DND-41 (cell line): ENCODE measurements at regions not wholly inside any gene's neighbourhood (a gene's known extent, or its start where the extent isn't known, plus 50 kb on each side); places are given as distances from the start of the nearest gene placed in this dataset.

Experiments
- ATAC-seq: fragments of 200-7000 bp; cut with Tn5 transposase; 3 replicates; pipeline ENCODE4 v1.9.1; 2021; ENCODE audit warnings: low read depth; ENCODE audit not compliant: insufficient read depth
- DNase-seq: peaks from one replicate; pipeline ENCODE4 v3.0.0-alpha.2; 2020
- H2AFZ ChIP-seq: 2 replicates; pipeline ENCODE4 v1.6.0; 2012; ENCODE audit warnings: low read depth, low read length
- H3K27ac ChIP-seq: 2 replicates; pipeline ENCODE4 v1.5.1; 2012; ENCODE audit warnings: low read length, inconsistent platforms
- H3K27me3 ChIP-seq: fragments of 200-600 bp; sonication (generic); 2 replicates; pipeline ENCODE4 v1.6.0; 2012; ENCODE audit warnings: low read length, mild to moderate bottlenecking, inconsistent platforms; ENCODE audit not compliant: insufficient read depth, poor library complexity
- H3K36me3 ChIP-seq: 2 replicates; pipeline ENCODE4 v1.5.1; 2012; ENCODE audit warnings: low read length, inconsistent platforms; ENCODE audit not compliant: insufficient read depth
- H3K4me1 ChIP-seq: 2 replicates; pipeline ENCODE4 v1.5.1; 2012; ENCODE audit warnings: mild to moderate bottlenecking, low read length; ENCODE audit not compliant: insufficient read depth
- H3K4me2 ChIP-seq: 2 replicates; pipeline ENCODE4 v1.6.0; 2012; ENCODE audit warnings: mild to moderate bottlenecking, moderate library complexity, low read length, inconsistent platforms; ENCODE audit not compliant: insufficient read depth
- H3K4me3 ChIP-seq, 2 experiments: fragments of 200-600 bp in 1 of 2; shearing (Covaris generic) in 1 of 2; 2 replicates each; pipeline ENCODE4 v1.5.1; 2012 to 2016; ENCODE audit warnings: inconsistent platforms in 2 of 2, low read length in 2 of 2, mild to moderate bottlenecking in 2 of 2, low read depth in 1 of 2, moderate library complexity in 1 of 2
- H3K79me2 ChIP-seq: 2 replicates; pipeline ENCODE4 v1.6.0; 2012; ENCODE audit warnings: low read length, inconsistent platforms; ENCODE audit not compliant: insufficient read depth
- H3K9ac ChIP-seq: 2 replicates; pipeline ENCODE4 v1.6.0; 2012; ENCODE audit warnings: low read depth, mild to moderate bottlenecking, inconsistent platforms, low read length, moderate library complexity
- H3K9me3 ChIP-seq: 2 replicates; pipeline ENCODE4 v1.5.1; 2012; ENCODE audit warnings: low read length, moderate library complexity, mild to moderate bottlenecking, inconsistent platforms; ENCODE audit not compliant: insufficient read depth, severe bottlenecking
- H4K20me1 ChIP-seq: 2 replicates; pipeline ENCODE4 v1.6.0; 2012; ENCODE audit warnings: low read length; ENCODE audit not compliant: insufficient read depth
- EZH2 ChIP-seq: IDR thresholded peaks from 3 replicates; pipeline ENCODE4 v1.6.1; 2012; ENCODE audit warnings: borderline replicate concordance, low read depth, mild to moderate bottlenecking, moderate library complexity, low read length, inconsistent platforms; ENCODE audit not compliant: severe bottlenecking
- TF ChIP-seq, protein P1 (sequence below): IDR thresholded peaks from 2 replicates; pipeline ENCODE4 v1.5.1; 2012; ENCODE audit warnings: borderline replicate concordance, low read length, moderate library complexity, mild to moderate bottlenecking; ENCODE audit not compliant: poor library complexity, severe bottlenecking; ENCODE audit errors: extremely low read depth

DNA sequence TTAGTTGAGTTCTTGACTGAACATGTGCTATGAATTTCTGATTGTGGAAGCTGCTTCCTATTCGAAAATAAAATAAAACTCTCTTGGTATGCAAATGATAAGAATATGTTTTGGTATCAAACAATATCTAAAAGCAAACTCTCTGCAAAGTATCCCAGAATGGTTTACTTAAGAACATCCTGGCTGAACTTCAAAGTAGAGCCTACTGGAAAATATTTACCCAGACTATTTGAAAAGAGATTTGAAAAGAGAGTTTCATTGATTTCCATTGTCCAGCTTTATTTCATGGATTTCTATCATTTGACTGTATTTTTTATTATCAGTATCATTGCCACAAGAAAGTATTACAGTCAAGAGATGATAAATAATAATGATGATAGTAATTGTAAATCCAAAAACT is 171.1 kb upstream of the SLC7A11 start:
- no peak for ATAC-seq
- Histone ChIP-seq H3K9me3 (no peaks in the 10 kb centered on the region), H3K4me1 (no peaks in the 10 kb centered on the region), H3K27ac (no peak overlapping the region), H3K9ac (no peak overlapping the region), H4K20me1 (no peaks in the 10 kb centered on the region), H3K4me3 (no peak overlapping the region), H3K36me3 (no peaks in the 10 kb centered on the region), H3K79me2 (no peaks in the 10 kb centered on the region), H3K27me3 (no peaks in the 10 kb centered on the region), H3K4me2 (no peak overlapping the region), H2AFZ (no peak overlapping the region)
- DNase-seq = no peak
- TF ChIP-seq, protein P1, sequence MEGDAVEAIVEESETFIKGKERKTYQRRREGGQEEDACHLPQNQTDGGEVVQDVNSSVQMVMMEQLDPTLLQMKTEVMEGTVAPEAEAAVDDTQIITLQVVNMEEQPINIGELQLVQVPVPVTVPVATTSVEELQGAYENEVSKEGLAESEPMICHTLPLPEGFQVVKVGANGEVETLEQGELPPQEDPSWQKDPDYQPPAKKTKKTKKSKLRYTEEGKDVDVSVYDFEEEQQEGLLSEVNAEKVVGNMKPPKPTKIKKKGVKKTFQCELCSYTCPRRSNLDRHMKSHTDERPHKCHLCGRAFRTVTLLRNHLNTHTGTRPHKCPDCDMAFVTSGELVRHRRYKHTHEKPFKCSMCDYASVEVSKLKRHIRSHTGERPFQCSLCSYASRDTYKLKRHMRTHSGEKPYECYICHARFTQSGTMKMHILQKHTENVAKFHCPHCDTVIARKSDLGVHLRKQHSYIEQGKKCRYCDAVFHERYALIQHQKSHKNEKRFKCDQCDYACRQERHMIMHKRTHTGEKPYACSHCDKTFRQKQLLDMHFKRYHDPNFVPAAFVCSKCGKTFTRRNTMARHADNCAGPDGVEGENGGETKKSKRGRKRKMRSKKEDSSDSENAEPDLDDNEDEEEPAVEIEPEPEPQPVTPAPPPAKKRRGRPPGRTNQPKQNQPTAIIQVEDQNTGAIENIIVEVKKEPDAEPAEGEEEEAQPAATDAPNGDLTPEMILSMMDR = no peak
- TF ChIP-seq EZH2 = no peak

DNA sequence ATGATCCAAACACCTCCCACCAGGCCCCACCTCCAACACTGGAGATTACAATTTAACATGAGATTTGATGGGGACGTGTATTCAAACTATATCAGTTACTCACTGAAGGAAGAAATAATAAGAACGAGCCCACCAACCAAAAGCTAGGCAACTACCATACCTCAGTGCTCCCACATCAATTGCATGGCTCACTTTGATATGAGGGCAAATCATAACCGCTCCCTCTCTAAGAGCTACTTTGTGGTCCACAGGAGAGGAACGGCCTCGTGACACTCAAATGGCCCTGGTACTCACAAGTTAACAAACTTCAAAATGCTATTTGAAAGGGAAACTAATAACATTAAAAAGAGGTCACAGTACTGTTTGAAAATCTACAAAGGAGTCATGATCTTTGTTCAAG is 170.7 kb upstream of the SLC7A11 start:
- no peak for TF ChIP-seq EZH2
- TF ChIP-seq, protein P1 = no peak
- no peaks in the 10 kb centered on the region for H4K20me1 ChIP-seq
- H3K27ac ChIP-seq = no peak overlapping the region
- no peak overlapping the region for H3K4me2 ChIP-seq
- ATAC-seq = no peak
- H3K9ac ChIP-seq = no peak overlapping the region
- no peaks in the 10 kb centered on the region for H3K4me1 ChIP-seq
- no peak overlapping the region for H2AFZ ChIP-seq
- no peak for DNase-seq
- H3K9me3 ChIP-seq = no peaks in the 10 kb centered on the region
- H3K36me3 ChIP-seq = no peaks in the 10 kb centered on the region
- H3K27me3 ChIP-seq = no peaks in the 10 kb centered on the region
- H3K79me2 ChIP-seq = no peaks in the 10 kb centered on the region
- no peak overlapping the region for H3K4me3 ChIP-seq

DNA sequence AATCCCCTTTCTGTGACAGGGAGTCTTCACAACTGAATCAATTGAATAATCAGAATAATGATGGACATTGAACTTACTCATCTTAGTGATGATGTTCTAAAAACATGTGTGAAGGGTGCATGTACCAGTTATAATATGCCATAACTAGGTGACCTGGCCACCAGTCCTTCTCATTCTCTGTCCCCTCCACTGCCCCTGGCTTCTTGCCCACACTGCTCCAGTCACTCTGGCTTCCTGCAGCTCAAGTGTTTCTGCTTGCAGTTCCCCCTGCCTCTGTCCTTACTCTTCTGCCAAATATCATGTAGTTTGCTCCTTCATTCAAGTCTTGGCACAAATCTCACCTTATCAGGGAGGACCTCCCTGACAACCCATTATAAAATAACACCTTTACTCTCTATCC is 168.1 kb upstream of the SLC7A11 start:
- H3K27me3 ChIP-seq = no peaks in the 10 kb centered on the region
- DNase-seq (no peak), ATAC-seq (no peak)
- H3K27ac ChIP-seq = no peak overlapping the region
- no peaks in the 10 kb centered on the region for H3K4me1 ChIP-seq
- H3K9ac ChIP-seq = no peak overlapping the region
- H3K9me3 ChIP-seq = no peaks in the 10 kb centered on the region
- H3K36me3 ChIP-seq = no peaks in the 10 kb centered on the region
- no peak for TF ChIP-seq EZH2
- TF ChIP-seq, protein P1 = no peak
- no peak overlapping the region for H3K4me2 ChIP-seq
- no peak overlapping the region for H3K4me3 ChIP-seq
- H3K79me2 ChIP-seq = no peaks in the 10 kb centered on the region
- no peak overlapping the region for H2AFZ ChIP-seq
- H4K20me1 ChIP-seq = no peaks in the 10 kb centered on the region

DNA sequence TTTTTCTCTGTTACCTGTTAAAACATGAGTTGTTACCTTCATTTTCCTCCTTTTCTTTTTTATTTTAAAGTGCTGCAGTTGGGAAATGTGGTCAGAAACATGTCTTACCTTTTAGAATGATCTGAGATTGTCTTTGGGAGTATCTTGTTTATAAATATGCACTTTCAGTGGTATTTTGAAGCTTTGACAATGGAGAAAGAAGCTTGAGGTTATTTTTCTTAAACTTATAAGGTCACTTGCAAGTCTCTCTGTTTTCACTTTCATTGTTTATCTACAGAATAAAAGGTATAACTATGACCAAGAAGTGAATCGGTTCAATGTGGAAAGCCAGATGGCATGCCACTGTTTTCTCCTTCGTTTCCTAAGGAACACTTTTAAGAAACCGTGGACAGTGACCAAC is 167.5 kb upstream of the SLC7A11 start:
- Histone ChIP-seq H3K9me3 (no peaks in the 10 kb centered on the region), H3K4me1 (no peaks in the 10 kb centered on the region)

More for the DNA sequence above, 167.5 kb upstream of the SLC7A11 start:
- H4K20me1 ChIP-seq = no peaks in the 10 kb centered on the region
- no peaks in the 10 kb centered on the region for H3K27me3 ChIP-seq
- no peaks in the 10 kb centered on the region for H3K36me3 ChIP-seq
- no peak overlapping the region for H2AFZ ChIP-seq
- DNase-seq = no peak
- H3K9ac ChIP-seq = no peak overlapping the region
- no peaks in the 10 kb centered on the region for H3K79me2 ChIP-seq
- no peak overlapping the region for H3K27ac ChIP-seq
- no peak for ATAC-seq
- no peak overlapping the region for H3K4me3 ChIP-seq
- no peak for TF ChIP-seq EZH2
- TF ChIP-seq, protein P1 = no peak
- no peak overlapping the region for H3K4me2 ChIP-seq
